ENCODE measurements at regions not wholly inside any gene's neighbourhood (a gene's known extent, or its start where the extent isn't known, plus 50 kb on each side); places are given as distances from the start of the nearest gene placed in this dataset.
A peak's percentile ranks its signal among the peaks of the same experiment; 100 is the strongest.

DNA sequence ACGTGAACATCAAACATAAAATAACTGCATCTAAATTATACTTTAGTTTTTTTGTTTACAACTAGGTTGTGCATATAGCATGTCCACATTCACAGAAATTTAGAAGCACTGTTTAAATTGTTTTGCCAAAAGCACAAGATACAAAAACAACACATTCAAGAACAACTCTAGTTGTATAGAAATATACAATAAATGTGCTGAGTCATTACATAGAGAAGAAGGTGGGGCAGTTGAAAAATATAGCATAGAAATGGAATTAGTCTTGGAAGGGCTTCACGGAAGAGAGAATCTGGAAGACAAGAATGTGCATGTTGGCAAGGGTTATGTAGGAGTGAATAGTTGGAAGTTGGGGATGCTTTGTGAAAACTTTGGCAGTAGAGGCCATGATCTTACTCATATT lies 239.0 kb upstream of the GLRA2 start:
- no peak for ATAC-seq (ENCODE audit: insufficient read depth, low FRiP score)
- TF ChIP-seq, protein P1, sequence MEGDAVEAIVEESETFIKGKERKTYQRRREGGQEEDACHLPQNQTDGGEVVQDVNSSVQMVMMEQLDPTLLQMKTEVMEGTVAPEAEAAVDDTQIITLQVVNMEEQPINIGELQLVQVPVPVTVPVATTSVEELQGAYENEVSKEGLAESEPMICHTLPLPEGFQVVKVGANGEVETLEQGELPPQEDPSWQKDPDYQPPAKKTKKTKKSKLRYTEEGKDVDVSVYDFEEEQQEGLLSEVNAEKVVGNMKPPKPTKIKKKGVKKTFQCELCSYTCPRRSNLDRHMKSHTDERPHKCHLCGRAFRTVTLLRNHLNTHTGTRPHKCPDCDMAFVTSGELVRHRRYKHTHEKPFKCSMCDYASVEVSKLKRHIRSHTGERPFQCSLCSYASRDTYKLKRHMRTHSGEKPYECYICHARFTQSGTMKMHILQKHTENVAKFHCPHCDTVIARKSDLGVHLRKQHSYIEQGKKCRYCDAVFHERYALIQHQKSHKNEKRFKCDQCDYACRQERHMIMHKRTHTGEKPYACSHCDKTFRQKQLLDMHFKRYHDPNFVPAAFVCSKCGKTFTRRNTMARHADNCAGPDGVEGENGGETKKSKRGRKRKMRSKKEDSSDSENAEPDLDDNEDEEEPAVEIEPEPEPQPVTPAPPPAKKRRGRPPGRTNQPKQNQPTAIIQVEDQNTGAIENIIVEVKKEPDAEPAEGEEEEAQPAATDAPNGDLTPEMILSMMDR (IDR thresholded peaks at IDR 0.05; ENCODE audit: control extremely low read depth, extremely low read depth) = no peak
- Histone ChIP-seq H3K4me1 (ENCODE audit: control insufficient read depth in 5 of 5, insufficient read depth in 5 of 5, low read length in 5 of 5) (no peaks in the 10 kb centered on the region), H3K27ac (ENCODE audit: low read depth in 1 of 2, low read length in 1 of 2) (no peak overlapping the region), H3K27me3 (ENCODE audit: control insufficient read depth in 3 of 3, insufficient read depth in 3 of 3, low read length in 2 of 3) (peaks cover 0 to 24% (median 0%) of the 10 kb centered on the region in 3 donors), H3K4me3 (no peak overlapping the region), H3K9ac (ENCODE audit: insufficient read depth in 1 of 2, low read length in 2 of 2) (no peak overlapping the region), H3K36me3 (ENCODE audit: control insufficient read depth in 4 of 4, insufficient read depth in 4 of 4, low read length in 4 of 4) (no peaks in the 10 kb centered on the region), H3K9me3 (ENCODE audit: control insufficient read depth in 4 of 4, insufficient read depth in 3 of 4, low read length in 3 of 4) (no peaks in the 10 kb centered on the region)
- DNase-seq = no peak
- WGBS, 2 donors = 80 to 89% methylated on average over 2 of the region's 2 CpGs

DNA sequence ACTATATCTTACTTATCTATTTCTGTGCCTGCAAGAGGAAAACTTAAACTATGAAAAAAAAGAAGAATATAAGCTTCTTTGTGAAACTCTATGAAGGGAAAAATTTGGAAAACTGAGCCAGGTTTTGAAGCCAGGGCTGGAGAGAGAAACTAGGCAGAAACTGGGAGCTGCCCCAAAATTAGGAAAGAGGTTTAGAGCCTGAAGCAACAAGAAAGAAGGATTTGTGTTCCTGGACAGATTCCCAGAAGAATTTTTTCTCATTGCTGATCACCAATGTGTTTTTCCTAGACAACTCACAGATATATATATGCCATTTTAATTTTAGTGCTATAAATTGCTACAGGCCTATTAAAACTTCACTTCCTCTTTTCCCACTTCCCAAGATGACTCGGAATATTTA lies 245.0 kb upstream of the GEMIN8 start:
- TF ChIP-seq, protein P1 (IDR thresholded peaks at IDR 0.05; ENCODE audit: control extremely low read depth, extremely low read depth) = no peak
- H3K27ac ChIP-seq (ENCODE audit: low read depth in 1 of 2, low read length in 1 of 2) = no peak overlapping the region
- peak in 2 of 3 donors; percentile 62 to 88 for DNase-seq
- ATAC-seq (ENCODE audit: insufficient read depth, low FRiP score) = no peak
- peaks cover 0 to 3% (median 0%) of the 10 kb centered on the region in 5 donors for H3K4me1 ChIP-seq (ENCODE audit: control insufficient read depth in 5 of 5, insufficient read depth in 5 of 5, low read length in 5 of 5)
- no peaks in the 10 kb centered on the region for H3K9me3 ChIP-seq (ENCODE audit: control insufficient read depth in 4 of 4, insufficient read depth in 3 of 4, low read length in 3 of 4)
- peaks cover 0 to 33% (median 14%) of the 10 kb centered on the region in 3 donors for H3K27me3 ChIP-seq (ENCODE audit: control insufficient read depth in 3 of 3, insufficient read depth in 3 of 3, low read length in 2 of 3)
- WGBS, 2 donors = 45 to 82% methylated on average over 1 of the region's 1 CpG
- H3K9ac ChIP-seq (ENCODE audit: insufficient read depth in 1 of 2, low read length in 2 of 2) = no peak overlapping the region
- H3K4me3 ChIP-seq = no peak overlapping the region
- H3K36me3 ChIP-seq (ENCODE audit: control insufficient read depth in 4 of 4, insufficient read depth in 4 of 4, low read length in 4 of 4) = no peaks in the 10 kb centered on the region

DNA sequence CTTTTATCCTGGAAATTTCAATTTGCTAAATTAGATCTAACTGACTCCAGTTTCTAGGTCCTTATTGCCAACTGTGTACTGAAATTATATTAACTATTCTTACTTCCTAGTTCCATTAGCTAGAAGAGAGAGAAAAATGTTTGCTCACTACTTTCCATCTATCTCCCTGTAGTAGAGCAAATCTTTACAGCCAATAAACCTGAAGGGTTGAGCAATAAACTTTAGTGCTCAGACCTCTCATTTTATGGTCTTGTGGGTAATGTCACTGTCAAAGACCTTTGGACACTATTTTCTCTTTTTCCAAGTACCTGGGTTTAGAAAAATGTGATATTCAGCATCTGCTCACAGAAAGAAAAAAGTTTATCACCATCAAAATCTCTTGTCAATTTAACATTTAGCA lies 237.5 kb upstream of the GEMIN8 start:
- peaks cover 3 to 26% (median 11%) of the 10 kb centered on the region in 3 donors for H3K27me3 ChIP-seq (ENCODE audit: control insufficient read depth in 3 of 3, insufficient read depth in 3 of 3, low read length in 2 of 3)
- ATAC-seq (ENCODE audit: insufficient read depth, low FRiP score) (no peak), DNase-seq (no peak)
- H3K36me3 ChIP-seq (ENCODE audit: control insufficient read depth in 4 of 4, insufficient read depth in 4 of 4, low read length in 4 of 4) = no peaks in the 10 kb centered on the region
- H3K4me3 ChIP-seq = no peak overlapping the region
- no peak overlapping the region for H3K9ac ChIP-seq (ENCODE audit: insufficient read depth in 1 of 2, low read length in 2 of 2)
- H3K27ac ChIP-seq (ENCODE audit: low read depth in 1 of 2, low read length in 1 of 2) = no peak overlapping the region
- peaks cover 0 to 6% (median 0%) of the 10 kb centered on the region in 4 donors for H3K9me3 ChIP-seq (ENCODE audit: control insufficient read depth in 4 of 4, insufficient read depth in 3 of 4, low read length in 3 of 4)
- H3K4me1 ChIP-seq (ENCODE audit: control insufficient read depth in 5 of 5, insufficient read depth in 5 of 5, low read length in 5 of 5) = peaks cover 0 to 2% (median 0%) of the 10 kb centered on the region in 5 donors
- TF ChIP-seq, protein P1 (IDR thresholded peaks at IDR 0.05; ENCODE audit: control extremely low read depth, extremely low read depth) = no peak

DNA sequence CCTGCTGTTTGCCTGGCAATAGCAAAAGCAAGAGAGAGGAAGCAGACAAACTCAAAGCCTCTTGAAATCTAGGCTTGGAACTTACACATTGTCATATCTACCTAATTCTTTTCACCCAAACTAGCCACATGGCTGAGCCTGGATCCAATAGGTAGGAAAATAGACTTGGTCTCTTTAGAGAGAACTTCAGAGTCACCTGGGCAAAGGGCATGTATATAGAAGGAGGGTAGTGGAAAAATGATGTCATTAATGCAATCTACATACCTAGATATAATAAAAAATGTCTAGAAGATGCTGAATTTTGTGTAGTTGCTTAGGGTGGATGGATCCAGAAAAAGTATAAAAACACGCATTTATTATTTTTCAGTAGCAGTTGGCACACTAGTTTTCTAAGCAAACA lies 237.0 kb upstream of the GEMIN8 start:
- H3K36me3 ChIP-seq (ENCODE audit: control insufficient read depth in 4 of 4, insufficient read depth in 4 of 4, low read length in 4 of 4) = no peaks in the 10 kb centered on the region
- 64 to 90% methylated on average over 1 of the region's 1 CpG for WGBS, 2 donors
- TF ChIP-seq, protein P1 (IDR thresholded peaks at IDR 0.05; ENCODE audit: control extremely low read depth, extremely low read depth) = no peak
- no peak for DNase-seq
- peaks cover 0 to 6% (median 0%) of the 10 kb centered on the region in 4 donors for H3K9me3 ChIP-seq (ENCODE audit: control insufficient read depth in 4 of 4, insufficient read depth in 3 of 4, low read length in 3 of 4)
- no peak overlapping the region for H3K9ac ChIP-seq (ENCODE audit: insufficient read depth in 1 of 2, low read length in 2 of 2)
- peaks cover 0 to 2% (median 0%) of the 10 kb centered on the region in 5 donors for H3K4me1 ChIP-seq (ENCODE audit: control insufficient read depth in 5 of 5, insufficient read depth in 5 of 5, low read length in 5 of 5)
- no peak overlapping the region for H3K4me3 ChIP-seq
- no peak for ATAC-seq (ENCODE audit: insufficient read depth, low FRiP score)
- H3K27me3 ChIP-seq (ENCODE audit: control insufficient read depth in 3 of 3, insufficient read depth in 3 of 3, low read length in 2 of 3) = peaks cover 3 to 26% (median 11%) of the 10 kb centered on the region in 3 donors
- no peak overlapping the region for H3K27ac ChIP-seq (ENCODE audit: low read depth in 1 of 2, low read length in 1 of 2)

All from lung (tissue), 11 donors.